ENCODE measurements at regions not wholly inside any gene's neighbourhood (a gene's known extent, or its start where the extent isn't known, plus 50 kb on each side); places are given as distances from the start of the nearest gene placed in this dataset.

DNA sequence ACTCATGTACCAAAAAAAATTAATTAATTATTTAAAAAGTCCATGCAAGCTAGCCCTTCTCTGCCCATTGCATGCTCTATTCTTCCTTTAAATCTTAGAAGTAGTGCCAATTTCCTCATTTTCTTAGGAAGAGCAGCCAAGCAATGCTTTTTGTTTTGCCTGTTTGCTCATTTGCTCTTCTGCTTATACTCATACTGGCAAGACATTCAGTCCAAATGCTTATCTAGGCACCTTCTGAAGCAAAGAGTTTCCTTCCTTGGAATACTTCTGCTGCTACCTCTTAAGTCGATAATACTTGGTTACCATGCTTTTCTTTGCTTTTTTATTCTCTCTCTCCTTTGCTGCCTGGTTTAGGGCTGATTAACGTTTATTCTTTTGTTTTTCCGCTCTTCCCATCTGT, 1318.3 kb downstream of the AACS start:
- no peak for DNase-seq (ENCODE audit: low read depth)

DNA sequence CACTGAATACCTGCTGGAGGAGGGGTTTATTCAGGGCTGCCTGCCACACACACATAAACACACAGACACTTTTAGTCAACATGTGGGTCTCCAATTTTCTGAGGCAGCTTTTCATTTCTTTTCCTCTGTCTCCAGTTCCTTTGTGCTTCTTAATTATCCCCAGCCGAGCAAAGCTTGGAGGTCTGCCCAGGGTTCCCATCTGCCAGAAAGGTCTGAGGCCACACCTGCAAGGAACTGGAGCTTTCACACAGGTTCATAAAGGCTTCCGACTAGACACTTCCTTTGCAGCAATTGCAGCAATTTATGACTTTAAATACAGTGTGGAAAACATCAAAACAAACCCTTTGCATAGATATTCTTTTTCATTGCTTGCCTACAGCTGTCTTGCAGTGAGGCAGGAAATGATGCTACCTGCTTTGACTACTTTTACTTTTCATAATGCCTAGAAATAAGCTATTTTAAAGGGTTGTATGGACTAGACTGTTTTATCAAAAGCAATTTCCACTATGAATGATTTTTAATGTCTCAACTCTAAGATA, 1318.9 kb downstream of the AACS start:
- DNase-seq (ENCODE audit: low read depth): no peak

DNA sequence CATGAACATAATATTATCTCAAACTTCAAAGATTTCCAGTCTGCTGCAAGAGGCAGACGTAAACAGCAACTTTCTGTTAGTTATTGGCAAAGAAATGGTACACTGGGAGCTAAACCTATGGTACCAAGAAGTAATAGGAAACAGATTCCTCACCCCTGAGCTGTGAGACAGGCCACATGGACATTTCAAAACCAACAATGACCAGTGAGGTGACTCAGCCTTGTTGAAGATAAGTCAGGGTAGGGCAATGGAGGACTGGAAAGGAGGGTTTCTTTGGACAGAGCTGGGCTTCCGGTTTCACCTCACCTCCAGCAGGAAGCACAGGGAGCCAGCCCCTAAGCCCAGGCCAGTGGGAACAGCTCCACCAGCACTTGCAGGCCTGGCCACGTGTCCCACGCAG, 1320.5 kb downstream of the AACS start:
- peak; percentile 48 for DNase-seq (ENCODE audit: low read depth)

DNA sequence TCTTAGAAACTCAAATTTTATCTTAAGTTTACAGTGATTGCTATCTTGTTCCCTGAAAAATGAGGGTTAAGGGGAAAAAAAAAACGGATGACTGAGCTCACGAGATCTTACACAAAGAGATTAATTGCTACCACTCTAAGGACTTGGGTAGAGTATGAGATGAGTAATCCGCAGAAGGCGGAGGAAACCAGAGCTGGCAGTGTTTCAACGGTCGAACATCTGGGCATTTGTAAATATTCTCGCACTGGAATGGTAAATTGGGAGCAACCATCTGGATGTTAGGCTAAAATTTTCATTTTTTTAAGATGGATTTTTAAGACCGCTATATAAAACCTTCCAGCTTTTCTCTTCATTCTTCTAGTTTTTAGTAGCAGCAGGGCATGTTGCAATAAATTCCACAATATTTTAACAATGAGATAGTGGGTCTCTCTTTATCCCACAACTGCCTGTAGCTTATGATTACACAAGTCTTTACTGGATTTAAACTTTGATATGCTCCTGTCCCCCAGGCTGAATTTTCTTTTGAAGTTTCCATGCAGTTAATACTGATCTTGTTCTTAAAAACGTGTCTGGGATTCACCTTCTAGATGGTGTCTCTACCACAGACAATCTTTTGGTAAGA, 1324.1 kb downstream of the AACS start:
- DNase-seq (ENCODE audit: low read depth): peak; percentile 91

DNA sequence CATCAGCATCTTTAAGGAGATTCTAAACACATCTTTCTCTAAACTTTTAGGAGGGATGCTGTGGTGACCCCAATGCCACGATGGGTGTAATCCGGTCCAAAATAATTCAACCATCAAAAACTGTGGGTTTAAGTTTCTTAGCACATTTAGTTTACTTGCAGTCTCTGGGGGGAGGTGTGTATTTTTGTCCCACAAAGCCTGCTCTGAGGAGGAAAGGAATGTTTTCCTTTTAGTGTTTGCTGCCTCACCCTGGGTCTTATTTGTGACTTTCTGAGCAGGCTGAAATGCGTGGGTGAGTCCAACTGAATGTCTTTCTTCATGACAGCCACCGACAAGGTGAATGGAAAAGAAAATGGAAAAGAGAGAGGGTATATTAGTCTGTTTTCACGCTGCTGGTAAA, 1324.7 kb downstream of the AACS start:
- DNase-seq (ENCODE audit: low read depth): no peak

DNA sequence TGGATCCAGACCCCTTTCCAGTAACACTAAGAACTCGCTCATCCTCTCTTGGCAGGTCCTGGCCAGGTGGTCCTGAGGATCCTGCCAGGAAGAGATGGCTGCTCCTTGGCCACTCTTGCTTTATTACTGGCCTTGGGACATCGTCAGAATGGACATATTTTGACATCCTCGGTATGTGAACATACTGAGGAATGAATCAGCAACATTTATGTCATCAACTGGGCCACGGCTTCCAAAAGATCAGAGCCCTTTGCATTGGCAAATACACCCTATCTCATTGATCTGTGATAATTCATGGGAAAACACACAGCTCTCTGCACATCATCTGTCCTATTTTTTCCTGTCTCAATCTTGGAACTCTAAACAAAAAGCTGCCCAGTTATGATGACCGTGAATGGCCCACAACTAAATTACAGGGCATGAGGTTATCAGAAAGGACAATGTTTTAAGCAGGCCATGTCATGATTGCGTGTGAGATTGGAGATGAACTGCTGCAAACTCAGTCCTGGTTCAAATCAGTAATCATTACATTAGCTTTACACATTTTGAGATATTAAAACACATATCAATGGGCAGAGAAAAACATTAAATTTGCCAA, 1325.8 kb downstream of the AACS start:
- DNase-seq (ENCODE audit: low read depth): no peak

DNA sequence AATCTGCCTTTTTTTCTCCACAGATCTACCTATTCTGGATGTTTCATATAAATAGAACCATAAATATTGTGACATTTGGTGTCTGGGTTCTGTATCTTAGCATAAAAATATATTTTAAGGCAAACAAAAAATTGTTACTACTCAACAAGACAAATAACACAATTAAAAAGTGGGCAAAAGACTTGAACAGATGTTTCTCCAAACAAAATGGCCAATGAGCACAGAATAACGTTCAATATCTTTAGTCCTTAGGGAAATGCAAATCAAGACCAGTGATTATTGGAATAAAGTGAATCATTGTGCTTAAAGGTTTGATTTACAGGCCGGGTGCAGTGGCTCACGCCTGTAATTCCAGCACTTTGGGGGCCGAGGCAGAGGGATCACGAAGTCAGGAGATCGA, 1331.3 kb downstream of the AACS start:
- no peak for DNase-seq (ENCODE audit: low read depth)

DNA sequence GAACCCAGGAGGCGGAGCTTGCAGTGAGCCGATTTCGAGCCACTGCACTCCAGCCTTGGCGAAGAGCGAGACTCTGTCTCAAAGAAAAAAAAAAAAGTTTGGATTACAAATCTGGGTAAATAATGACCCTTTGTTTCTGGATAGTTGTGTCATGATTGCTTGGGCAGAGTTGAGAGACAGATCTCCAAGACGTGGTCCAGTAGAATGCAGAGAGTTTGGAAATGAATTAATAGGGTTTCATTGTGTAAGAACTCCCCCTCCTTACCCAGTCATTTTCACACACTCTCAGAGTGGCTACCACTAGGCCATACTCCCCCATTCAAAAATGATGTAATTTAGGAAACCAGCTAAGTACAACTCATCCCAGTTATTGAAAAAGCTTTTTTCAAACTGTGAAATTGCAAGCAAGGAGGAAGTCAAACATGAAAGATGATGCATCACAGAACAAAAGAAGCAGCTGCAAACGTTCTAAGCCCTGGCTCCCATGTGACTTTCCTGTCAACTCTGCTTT, 1331.9 kb downstream of the AACS start:
- DNase-seq (ENCODE audit: low read depth): no peak

DNA sequence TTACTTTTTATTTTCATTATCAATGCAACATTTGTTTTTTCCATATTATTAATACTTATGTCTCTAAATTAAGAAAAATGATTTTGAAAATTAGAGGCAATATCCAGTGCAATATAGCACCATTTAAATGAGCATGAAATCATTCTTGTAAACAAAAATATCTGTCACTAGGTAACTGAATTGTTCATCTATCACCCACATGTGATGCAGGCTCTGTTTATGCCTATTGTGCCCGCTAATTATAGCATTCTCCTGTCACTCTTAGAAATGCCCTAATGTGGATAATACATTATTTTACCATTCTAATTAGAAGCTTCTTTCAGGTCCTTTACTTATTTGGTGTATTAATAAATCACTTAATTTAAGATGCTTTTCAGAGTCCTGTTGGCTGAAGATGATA, 1332.4 kb downstream of the AACS start:
- no peak for DNase-seq (ENCODE audit: low read depth)

DNA sequence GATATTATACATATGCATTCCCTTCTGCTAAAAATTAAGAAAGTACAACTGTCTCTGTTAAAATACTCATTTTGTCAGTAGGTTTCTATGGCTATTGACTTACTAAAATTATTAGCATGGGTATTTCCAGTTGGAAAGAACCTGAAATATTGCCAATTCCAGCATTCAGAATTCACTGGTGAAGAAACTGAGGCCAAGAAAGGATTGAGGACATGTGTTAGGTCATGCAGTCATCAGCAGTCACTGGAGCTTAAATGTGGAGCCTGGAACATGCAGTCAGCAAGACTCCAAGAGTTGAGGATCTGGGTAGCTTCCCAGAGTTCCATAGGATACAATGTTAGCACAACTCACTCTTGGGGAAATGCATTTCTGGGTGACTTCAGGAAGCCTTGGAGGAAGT, 1335.6 kb downstream of the AACS start:
- DNase-seq (ENCODE audit: low read depth): no peak

DNA sequence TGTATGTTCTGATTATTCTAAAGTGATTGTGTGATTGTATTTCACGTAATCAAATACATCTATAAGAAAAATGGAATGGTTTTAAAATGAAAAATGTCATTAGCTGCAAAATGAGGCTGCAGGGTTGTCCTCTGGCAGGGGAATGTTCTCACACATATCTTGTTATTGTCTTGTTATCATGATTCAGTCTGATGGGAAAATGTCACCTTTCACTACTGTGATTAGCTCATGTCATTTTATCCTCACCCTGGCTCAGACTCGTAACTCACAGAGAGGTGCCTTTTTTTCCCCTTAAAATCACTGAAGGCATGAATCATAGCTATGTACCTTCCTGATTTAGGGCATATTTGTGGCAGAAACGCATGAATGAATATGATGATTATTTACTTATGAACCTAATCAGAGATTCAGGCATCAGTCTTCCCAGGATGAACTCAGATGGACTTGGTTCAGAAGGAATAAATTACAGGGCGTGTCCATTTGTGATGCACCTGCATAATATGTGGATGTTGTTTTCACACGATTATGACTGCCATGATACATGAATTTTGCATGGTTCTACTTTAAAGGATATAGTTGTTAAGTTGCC, 1339.2 kb downstream of the AACS start:
- DNase-seq (ENCODE audit: low read depth): no peak

DNA sequence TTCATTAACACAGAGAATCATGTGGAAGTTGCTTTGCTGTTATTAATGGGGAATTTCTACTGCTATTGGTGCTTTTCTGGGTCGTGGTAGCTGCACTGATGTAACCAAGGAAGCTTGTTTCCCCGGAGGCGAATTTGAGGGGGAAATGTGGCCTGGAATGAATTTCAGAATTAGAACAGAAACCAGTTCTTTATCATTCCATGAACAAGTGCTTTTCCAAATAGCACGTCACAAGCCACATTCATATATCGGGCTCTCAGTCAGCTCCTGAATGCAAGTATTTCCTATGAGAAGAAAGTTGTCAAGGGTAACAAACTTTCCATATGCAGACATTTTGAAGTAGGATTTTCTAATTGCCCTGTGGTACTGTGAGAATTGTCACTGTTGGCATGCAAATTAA, 1353.2 kb downstream of the AACS start:
- no peak for DNase-seq (ENCODE audit: low read depth)

DNA sequence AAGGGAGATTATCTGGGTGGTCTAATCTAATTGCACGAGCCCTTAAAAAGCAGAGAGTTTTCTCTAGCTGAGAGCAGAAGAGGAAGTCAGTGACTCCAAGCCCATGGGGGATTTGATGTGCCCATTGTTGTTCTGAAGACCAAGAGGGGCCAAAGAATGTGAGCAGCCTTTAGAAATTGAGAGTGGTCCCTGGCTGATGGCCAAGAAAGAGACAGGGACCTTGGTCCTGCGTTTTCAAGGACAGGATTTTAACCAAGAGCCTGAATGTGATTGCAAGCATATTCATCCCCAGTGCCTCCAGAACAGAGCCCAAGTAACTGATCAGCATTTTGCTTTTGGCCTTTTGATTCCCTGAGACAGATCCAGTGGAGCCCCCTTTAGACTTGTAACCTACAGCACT, 1353.9 kb downstream of the AACS start:
- no peak for DNase-seq (ENCODE audit: low read depth)

DNA sequence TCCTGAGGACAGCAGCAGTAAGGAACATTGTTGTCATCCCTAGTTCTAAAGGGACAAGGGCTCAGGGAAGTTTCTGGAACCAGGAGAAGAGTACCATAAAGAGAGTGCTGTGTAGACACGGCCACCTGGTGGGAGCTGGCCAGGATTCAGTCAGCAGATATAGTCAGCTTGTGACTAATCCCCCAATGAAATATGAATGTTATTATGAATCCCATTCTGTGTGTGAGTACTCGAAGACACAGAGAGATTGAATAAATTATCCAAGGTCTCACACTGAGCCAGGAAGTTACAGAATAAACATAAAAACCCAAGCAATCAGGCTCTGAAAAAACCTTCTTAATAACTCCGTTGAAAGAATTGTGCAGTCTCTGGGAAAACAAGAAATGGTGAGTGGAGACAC, 1359.5 kb downstream of the AACS start:
- DNase-seq (ENCODE audit: low read depth): no peak

DNA sequence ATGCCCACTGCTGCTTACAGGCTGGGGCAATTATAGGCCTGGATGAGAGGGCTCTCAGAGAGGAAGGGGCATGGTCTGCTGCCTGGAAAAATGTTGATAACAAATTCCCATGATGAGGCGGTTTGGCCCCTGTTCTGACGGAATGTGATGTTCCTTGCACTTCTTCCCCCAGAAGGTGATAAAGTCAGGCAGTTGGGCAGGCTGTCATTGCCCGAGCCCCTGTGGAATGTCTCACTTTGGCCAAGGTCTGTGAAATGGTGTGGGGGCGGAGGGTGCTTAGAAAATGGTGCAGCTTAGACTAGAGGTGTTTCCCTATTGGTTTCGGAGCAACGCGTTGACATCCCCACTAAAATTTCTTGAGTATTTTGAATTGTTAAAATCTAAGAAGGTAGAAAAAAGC, 1360.0 kb downstream of the AACS start:
- no peak for DNase-seq (ENCODE audit: low read depth)

DNA sequence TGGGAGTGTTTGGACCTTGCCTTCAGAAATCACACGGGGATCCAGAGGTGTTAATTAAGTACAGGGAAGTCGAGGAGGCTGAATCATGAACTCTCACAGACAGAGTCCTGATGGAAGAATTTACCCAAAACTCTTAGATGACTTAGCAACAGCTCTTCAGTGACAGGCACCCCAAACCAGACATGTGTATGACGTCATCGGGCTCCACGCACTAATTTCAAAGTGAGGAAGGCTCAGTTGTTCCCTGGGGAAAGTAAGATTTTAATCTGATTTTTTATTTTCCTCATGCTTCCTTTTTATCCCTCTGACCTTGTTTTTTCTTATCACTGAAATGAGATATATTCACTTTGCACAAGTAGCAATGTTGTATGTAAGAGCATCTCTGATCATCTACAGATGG, 1363.5 kb downstream of the AACS start:
- no peak for DNase-seq (ENCODE audit: low read depth)

DNA sequence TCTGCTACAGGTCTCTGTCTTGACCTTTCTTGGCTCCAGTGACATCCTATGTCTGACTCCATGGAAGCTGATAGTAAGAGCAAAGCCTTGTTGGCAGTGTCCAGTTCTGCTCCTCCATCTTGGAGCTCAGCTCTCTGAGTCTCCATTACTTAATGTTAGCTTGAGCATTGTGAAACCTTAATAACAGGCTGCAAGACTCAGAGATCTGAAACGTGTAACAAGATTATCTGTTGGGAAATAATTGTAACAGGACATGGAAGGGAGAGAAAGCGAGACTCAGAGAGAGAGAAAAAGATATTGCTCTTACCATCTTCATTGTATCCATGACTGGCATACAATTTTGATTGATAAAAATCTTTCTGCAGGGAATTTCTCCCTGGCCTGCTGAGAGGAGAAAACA, 1365.7 kb downstream of the AACS start:
- no peak for DNase-seq (ENCODE audit: low read depth)

DNA sequence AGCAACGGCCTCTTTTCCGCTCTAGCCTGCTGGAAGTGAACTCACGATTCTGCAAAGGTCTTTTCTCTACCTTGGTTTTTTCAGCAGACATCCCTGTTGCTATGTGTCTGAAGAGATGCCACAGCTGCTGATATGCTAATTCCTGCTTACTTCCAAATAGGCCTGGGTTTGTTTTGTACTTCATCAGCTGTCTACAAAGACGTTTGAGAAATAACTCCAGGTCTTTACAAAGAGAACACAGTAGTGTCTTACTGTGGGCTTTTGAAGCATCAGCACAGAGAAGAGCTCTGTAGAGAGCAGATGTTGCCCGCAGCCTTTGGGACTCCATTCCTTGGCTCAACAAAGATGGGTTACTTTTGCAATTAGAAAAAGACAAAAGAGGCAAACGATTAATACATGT, 1366.5 kb downstream of the AACS start:
- DNase-seq (ENCODE audit: low read depth): no peak

DNA sequence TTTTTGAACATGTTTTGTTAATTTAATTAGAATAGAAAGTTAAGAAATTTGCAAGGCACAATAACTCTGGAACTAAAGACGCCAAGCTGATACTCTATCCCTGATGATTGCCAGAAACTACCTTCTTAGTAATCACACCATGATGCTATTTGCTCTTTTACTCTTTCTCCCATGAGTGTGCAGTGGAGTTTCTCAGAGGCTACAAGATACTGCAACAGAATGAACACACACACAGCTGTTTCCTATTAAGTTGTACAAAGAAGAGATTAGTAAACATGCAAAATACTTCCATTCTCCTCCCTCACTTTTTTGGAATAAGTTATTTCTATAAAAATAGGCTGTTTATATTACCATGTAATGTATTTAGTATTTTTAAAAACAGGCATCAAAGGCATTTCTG, 1367.5 kb downstream of the AACS start:
- no peak for DNase-seq (ENCODE audit: low read depth)

DNA sequence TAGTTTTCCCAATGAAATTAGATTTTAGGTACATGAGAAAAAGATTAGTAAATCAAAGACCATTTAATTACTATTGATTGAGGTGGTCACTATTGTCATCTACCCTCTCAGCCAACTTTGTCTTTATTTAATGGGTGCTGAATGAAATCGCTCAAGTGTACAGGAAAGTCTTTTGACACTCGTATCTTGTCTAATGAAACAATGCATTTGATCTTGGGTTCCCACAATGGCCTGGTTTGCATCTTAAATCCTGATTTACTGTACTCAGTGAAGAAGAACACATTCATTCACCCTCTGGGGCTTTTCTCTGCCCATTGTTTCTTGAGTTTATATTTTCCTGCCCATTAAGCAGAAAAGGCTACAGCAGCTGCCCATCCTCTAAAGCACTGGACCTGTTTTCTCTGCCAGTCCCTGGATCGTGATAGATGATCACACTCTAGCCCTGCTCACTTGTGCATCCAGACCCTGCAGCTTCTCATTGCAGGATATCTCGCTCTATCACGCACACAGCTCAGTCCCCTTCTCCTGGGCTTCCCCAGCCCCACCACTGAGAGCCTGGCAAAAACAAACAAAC, 1369.3 kb downstream of the AACS start:
- DNase-seq (ENCODE audit: low read depth): no peak

DNA sequence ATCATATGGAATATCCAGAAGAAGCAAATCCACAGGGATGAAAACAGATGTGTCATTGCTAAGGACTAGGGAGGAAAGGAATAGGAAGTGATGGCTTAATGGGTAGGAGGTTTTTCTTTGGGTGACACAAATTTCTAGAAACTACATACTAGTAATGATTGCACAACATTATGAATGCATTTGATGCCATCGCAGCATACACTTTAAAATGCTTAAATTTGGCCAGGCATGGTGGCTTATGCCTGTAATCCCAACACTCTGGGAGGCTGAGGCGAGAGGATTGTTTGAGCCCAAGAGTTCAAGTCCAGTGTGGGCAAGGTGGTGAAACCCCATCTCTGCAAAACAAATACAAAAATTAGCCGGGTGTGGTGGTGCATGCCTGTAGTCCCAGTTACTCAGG, 1370.8 kb downstream of the AACS start:
- DNase-seq (ENCODE audit: low read depth): no peak

DNA sequence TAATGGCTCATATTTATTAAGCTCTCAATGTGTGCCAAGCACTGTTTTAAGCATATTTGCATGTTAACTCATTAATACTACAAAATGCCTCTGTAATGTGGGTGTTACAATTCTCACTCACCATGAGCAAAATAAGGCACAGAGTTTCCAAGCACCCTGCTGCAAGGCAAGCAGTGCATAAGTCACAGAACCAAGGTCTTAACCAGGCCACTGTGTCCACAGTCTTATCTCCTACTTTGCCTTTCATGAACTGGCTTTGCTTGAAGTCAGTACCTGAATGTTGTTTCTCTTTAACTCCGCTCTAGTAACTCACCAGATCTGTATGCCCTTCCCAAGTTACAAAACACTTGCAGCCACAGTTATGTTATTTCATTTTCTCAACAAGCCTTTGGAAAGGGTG, 1372.7 kb downstream of the AACS start:
- DNase-seq (ENCODE audit: low read depth): no peak

DNA sequence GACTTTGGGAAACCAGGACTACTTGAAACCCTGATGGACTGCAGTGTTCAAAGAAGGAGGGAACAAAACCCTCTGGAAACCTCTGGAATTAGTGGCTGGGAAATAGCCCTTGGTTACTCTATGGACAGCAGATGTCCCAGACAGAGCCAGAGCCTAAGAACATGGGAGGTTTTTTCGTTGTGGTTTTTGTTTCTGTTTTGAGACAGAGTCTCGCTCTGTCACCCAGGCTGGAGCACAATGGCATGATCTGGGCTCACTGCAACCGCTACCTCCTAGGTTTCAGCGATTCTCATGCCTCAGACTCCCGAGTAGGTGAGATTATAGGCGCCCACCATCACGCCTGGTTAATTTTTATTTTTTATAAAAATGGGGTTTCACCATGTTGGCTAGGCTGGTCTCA, 1378.7 kb downstream of the AACS start:
- DNase-seq (ENCODE audit: low read depth): no peak

All from GM04504 (cell line).